Breast epithelium (tissue), 4 donors: ENCODE measurements at regions not wholly inside any gene's neighbourhood (a gene's known extent, or its start where the extent isn't known, plus 50 kb on each side); places are given as distances from the start of the nearest gene placed in this dataset.
"Not testable (repeated sequence)": the region's sequence is repeated elsewhere in the genome, so short reads cannot be mapped to it uniquely, and the experiment has no call there.

Experiments
- DNase-seq, 2 donors: peaks; one replicate each; pipeline ENCODE4 v3.0.0-alpha.2; 2019; ENCODE audit warnings: low spot score in 2 of 2
- H3K27ac ChIP-seq, 2 donors: fragments of 200-600 bp; sonication (generic) in 1 of 2; one replicate each; pipeline ENCODE4 v1.5.1; 2016 to 2019; ENCODE audit warnings: mild to moderate bottlenecking in 1 of 2
- H3K27me3 ChIP-seq, 2 donors: fragments of 200-600 bp; sonication (generic) in 1 of 2; one replicate each; pipeline versions ENCODE4 v1.5.1 to v1.6.0; 2017 to 2019; ENCODE audit warnings: control low read depth in 1 of 2, mild to moderate bottlenecking in 1 of 2
- H3K36me3 ChIP-seq: fragments of 200-600 bp; one replicate; pipeline ENCODE4 v1.5.1; 2019
- H3K4me1 ChIP-seq, 2 donors: fragments of 200-600 bp; sonication (generic); one replicate each; pipeline ENCODE4 v1.5.1; 2016 to 2019; ENCODE audit warnings: control low read depth in 1 of 2
- H3K4me3 ChIP-seq, 3 donors: fragments of 200-600 bp; sonication (generic); 1 replicate in 2 of 3; 2 replicates in 1 of 3; pipeline ENCODE4 v1.5.1; 2016 to 2019; ENCODE audit warnings: mild to moderate bottlenecking in 3 of 3, moderate library complexity in 2 of 3
- H3K9me3 ChIP-seq, 2 donors: fragments of 200-600 bp; sonication (generic) in 1 of 2; one replicate each; pipeline ENCODE4 v1.5.1; 2016 to 2019; ENCODE audit warnings: control low read depth in 1 of 2
- POLR2A ChIP-seq: fragments of 450-650 bp; IDR thresholded peaks from one replicate; pipeline ENCODE4 v1.6.1; 2016; ENCODE audit warnings: antibody characterized with exemption, mild to moderate bottlenecking, moderate library complexity
- POLR2AphosphoS5 ChIP-seq, 3 donors: sonication (generic); formaldehyde crosslinking; IDR thresholded peaks; one replicate each; pipeline ENCODE4 v1.6.1; 2017; ENCODE audit warnings: antibody characterized with exemption in 3 of 3
- intact Hi-C: fragments of 100-400 bp; cut with DNase I; formaldehyde crosslinking; loops from one replicate; pipeline ENCODE4 v1.15.1; 2023; ENCODE audit warnings: low total_unique reads
- TF ChIP-seq, protein P1 (sequence below), 3 donors: fragments of 450-650 bp; IDR thresholded peaks; one replicate each; pipeline ENCODE4 v1.5.1; 2016 to 2017; ENCODE audit warnings: antibody characterized with exemption in 3 of 3, mild to moderate bottlenecking in 3 of 3, moderate library complexity in 3 of 3

DNA sequence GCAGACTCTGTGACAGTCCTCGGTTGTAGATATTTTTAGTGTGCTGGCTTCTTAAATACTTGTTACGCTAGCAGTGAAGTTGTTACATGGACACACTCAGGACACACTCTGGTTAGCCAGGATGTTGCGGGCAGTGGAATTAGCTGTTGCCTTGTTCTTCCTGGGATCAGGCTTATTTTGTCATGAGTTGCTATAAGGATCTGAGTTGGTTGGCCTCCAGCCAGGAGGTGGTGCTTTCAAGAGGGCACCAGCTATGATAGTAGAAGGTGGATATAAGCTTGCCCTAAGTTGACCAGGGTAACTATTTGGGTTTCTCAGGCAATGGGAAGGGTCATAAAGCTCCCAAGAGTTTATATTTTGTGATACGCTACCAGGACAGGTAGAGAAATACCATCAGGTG, 150.1 kb upstream of the C1GALT1 start:
- no peaks in the 10 kb centered on the region for H3K36me3 ChIP-seq
- no peak overlapping the region for H3K4me3 ChIP-seq
- no peak for DNase-seq
- H3K27me3 ChIP-seq, result no peaks in the 10 kb centered on the region
- TF ChIP-seq, protein P1, sequence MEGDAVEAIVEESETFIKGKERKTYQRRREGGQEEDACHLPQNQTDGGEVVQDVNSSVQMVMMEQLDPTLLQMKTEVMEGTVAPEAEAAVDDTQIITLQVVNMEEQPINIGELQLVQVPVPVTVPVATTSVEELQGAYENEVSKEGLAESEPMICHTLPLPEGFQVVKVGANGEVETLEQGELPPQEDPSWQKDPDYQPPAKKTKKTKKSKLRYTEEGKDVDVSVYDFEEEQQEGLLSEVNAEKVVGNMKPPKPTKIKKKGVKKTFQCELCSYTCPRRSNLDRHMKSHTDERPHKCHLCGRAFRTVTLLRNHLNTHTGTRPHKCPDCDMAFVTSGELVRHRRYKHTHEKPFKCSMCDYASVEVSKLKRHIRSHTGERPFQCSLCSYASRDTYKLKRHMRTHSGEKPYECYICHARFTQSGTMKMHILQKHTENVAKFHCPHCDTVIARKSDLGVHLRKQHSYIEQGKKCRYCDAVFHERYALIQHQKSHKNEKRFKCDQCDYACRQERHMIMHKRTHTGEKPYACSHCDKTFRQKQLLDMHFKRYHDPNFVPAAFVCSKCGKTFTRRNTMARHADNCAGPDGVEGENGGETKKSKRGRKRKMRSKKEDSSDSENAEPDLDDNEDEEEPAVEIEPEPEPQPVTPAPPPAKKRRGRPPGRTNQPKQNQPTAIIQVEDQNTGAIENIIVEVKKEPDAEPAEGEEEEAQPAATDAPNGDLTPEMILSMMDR (IDR thresholded peaks at IDR 0.05), result no peak
- TF ChIP-seq POLR2A (no peak), POLR2AphosphoS5 (IDR thresholded peaks at IDR 0.05) (no peak)
- no peaks in the 10 kb centered on the region for H3K4me1 ChIP-seq
- no peaks in the 10 kb centered on the region for H3K9me3 ChIP-seq
- no peak overlapping the region for H3K27ac ChIP-seq
- intact Hi-C loops, result no loop called here

DNA sequence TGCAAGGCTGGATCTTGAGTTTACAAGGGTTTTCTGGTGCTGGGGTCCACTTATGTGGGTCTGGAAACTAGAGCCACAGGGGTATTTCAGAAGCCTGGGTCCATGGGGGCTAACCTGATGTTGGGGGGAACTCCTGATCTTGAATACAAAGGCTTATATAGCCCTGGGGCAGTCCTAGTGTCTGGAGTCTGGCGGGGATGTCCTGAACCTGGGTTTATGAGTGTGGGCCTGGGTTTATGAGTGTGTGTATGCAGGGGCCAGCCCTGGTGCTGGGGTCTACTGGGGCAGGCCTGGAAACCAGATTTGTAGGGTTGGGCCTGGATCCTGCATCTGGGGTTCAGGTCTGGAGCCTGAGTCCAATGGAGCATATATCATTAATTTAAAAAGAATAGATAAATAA, 146.5 kb upstream of the C1GALT1 start:
- Histone ChIP-seq H3K27ac (no peak overlapping the region), H3K27me3 (no peaks in the 10 kb centered on the region), H3K9me3 (no peaks in the 10 kb centered on the region), H3K4me3 (no peak overlapping the region), H3K36me3 (no peaks in the 10 kb centered on the region), H3K4me1 (no peaks in the 10 kb centered on the region)
- DNase-seq, result no peak
- TF ChIP-seq, protein P1 (IDR thresholded peaks at IDR 0.05), result no peak
- no peak for TF ChIP-seq POLR2A
- TF ChIP-seq POLR2AphosphoS5 (IDR thresholded peaks at IDR 0.05), result no peak
- intact Hi-C loops, result no loop called here

DNA sequence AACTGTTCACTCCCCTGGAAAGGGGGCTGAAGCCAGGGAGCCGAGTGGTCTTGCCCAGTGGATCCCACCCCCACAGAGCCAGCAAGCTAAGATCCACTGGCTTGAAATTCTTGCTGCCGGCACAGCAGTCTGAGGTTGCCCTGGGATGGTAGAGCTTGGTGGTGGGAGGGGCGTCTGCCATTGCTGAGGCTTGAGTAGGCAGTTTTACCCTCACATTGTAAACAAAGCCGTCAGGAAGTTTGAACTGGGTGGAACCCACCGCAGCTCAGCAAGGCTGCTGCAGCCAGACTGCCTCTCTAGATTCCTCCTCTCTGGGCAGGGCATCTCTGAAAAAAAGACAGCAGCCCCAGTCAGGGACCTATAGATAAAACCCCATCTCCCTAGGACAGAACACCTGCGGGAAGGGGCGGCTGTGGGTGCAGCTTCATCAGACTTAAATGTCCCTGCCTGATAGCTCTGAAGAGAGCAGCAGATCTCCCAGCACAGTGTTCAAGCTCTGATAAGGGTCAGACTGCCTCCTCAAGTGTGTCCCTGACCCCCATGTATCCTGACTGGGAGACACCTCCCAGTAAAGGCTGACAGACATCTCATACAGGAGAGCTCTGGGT, 140.0 kb upstream of the C1GALT1 start:
- H3K36me3 ChIP-seq, H3K4me3 ChIP-seq, intact Hi-C loops, H3K27me3 ChIP-seq, DNase-seq, H3K9me3 ChIP-seq, H3K27ac ChIP-seq, H3K4me1 ChIP-seq: not testable (repeated sequence)

DNA sequence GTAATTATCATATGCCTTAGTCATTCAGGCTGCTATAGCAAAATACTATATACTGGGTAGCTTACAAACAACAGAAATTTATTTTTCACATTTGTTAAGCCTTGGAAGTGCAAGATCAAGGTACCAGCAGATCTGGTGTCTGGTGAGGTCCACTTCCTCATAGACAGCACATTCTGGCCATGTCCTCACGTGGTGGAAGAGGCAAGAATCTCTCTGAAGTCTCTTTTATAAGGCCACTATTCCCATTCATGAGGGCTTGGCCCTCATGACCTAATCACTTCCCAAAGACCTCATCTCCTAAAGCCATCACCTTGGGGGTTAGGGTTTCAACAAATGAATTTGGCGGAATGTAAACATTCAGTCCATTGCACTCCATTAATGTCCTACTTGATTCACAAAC, 137.5 kb upstream of the C1GALT1 start:
- DNase-seq, result no peak

DNA sequence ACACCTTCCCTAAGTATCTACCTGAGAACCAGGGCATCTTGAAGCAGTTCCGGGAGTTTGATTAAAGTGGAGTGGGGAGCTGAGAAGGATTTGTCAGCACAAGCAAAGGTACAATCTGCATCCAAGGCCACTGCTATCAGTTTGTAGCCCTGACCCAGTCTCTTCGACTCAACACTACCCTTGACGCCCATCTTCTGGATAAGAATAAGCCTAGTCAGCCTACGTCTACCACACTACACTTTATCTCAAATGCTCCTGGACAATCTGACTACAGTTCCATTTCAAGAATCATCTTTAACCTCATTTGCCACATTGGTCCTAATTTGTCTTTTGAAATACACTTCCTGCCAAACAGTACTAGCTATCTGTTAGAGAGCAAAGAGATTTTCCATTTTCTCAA, 134.1 kb upstream of the C1GALT1 start:
- Histone ChIP-seq H3K36me3 (no peaks in the 10 kb centered on the region), H3K27me3 (no peaks in the 10 kb centered on the region), H3K27ac (no peak overlapping the region), H3K4me1 (no peaks in the 10 kb centered on the region), H3K4me3 (no peak overlapping the region), H3K9me3 (no peaks in the 10 kb centered on the region)
- no peak for DNase-seq
- intact Hi-C loops, result no loop called here
- TF ChIP-seq POLR2AphosphoS5 (IDR thresholded peaks at IDR 0.05) (no peak), POLR2A (no peak)
- TF ChIP-seq, protein P1 (IDR thresholded peaks at IDR 0.05), result no peak

More for the DNA sequence above, 137.5 kb upstream of the C1GALT1 start:
- intact Hi-C loops, result no loop called here
- Histone ChIP-seq H3K27me3 (no peaks in the 10 kb centered on the region), H3K9me3 (no peaks in the 10 kb centered on the region), H3K4me3 (no peak overlapping the region), H3K36me3 (no peaks in the 10 kb centered on the region), H3K4me1 (no peaks in the 10 kb centered on the region), H3K27ac (no peak overlapping the region)
- TF ChIP-seq POLR2A, result no peak
- no peak for TF ChIP-seq POLR2AphosphoS5 (IDR thresholded peaks at IDR 0.05)
- TF ChIP-seq, protein P1 (IDR thresholded peaks at IDR 0.05), result no peak
